NCI-H1105 (cell line): ENCODE measurements at regions not wholly inside any gene's neighbourhood (a gene's known extent, or its start where the extent isn't known, plus 50 kb on each side); places are given as distances from the start of the nearest gene placed in this dataset.
"Not testable (repeated sequence)": the region's sequence is repeated elsewhere in the genome, so short reads cannot be mapped to it uniquely, and the experiment has no call there.

Experiments
- DNase-seq: peaks from one replicate; lab custom pipeline; 2025; lab: John Stamatoyannopoulos, UW

GRCh38 chr6:6946206-6947155, 161.3 kb upstream of the RREB1 start:
- DNase-seq = no peak

GRCh38 chr6:6950373-6951145, 157.2 kb upstream of the RREB1 start:
- no peak for DNase-seq

GRCh38 chr6:6951355-6951754, 156.4 kb upstream of the RREB1 start:
- no peak for DNase-seq

GRCh38 chr6:6952484-6952883, 155.3 kb upstream of the RREB1 start:
- DNase-seq = no peak

- DNase-seq = not testable (repeated sequence)
Measured at GRCh38 chr6:6952927-6953326, 154.8 kb upstream of the RREB1 start.

- no peak for DNase-seq
Measured at GRCh38 chr6:6960571-6961251, 147.1 kb upstream of the RREB1 start.

- no peak for DNase-seq
Measured at GRCh38 chr6:6962086-6962485, 145.7 kb upstream of the RREB1 start.

- no peak for DNase-seq
Measured at GRCh38 chr6:6962699-6963098, 145.1 kb upstream of the RREB1 start.

- not testable (repeated sequence) for DNase-seq
Measured at GRCh38 chr6:6963390-6963789, 144.4 kb upstream of the RREB1 start.

GRCh38 chr6:6964675-6965074, 143.1 kb upstream of the RREB1 start:
- no peak for DNase-seq

- DNase-seq = no peak
Measured at GRCh38 chr6:6966127-6966526, 141.6 kb upstream of the RREB1 start.

GRCh38 chr6:6966569-6966968, 141.2 kb upstream of the RREB1 start:
- no peak for DNase-seq

- no peak for DNase-seq
Measured at GRCh38 chr6:6968357-6968730, 139.4 kb upstream of the RREB1 start.

GRCh38 chr6:6968731-6969552, 138.8 kb upstream of the RREB1 start:
- DNase-seq = no peak

GRCh38 chr6:6969761-6970223, 138.0 kb upstream of the RREB1 start:
- DNase-seq = no peak

GRCh38 chr6:6970851-6971250, 136.9 kb upstream of the RREB1 start:
- DNase-seq = no peak

- DNase-seq = no peak
Measured at GRCh38 chr6:6971369-6971768, 136.4 kb upstream of the RREB1 start.

- no peak for DNase-seq
Measured at GRCh38 chr6:6972456-6972855, 135.3 kb upstream of the RREB1 start.

- DNase-seq = no peak
Measured at GRCh38 chr6:6973721-6974120, 134.0 kb upstream of the RREB1 start.

- no peak for DNase-seq
Measured at GRCh38 chr6:6975459-6976111, 132.2 kb upstream of the RREB1 start.

GRCh38 chr6:6976193-6976592, 131.6 kb upstream of the RREB1 start:
- DNase-seq = no peak
